ENCODE measurements at regions not wholly inside any gene's neighbourhood (a gene's known extent, or its start where the extent isn't known, plus 50 kb on each side); places are given as distances from the start of the nearest gene placed in this dataset.

GRCh38 chr12:94815958-94816357 is 165.6 kb upstream of the TMCC3 start:
- no peak for DNase-seq (ENCODE audit: low spot score)

GRCh38 chr12:94815450-94815849 is 165.1 kb upstream of the TMCC3 start:
- DNase-seq (ENCODE audit: low spot score), result no peak

- DNase-seq (ENCODE audit: low spot score), result no peak
Observed at GRCh38 chr12:94813314-94813713, 163.0 kb upstream of the TMCC3 start.

DNA sequence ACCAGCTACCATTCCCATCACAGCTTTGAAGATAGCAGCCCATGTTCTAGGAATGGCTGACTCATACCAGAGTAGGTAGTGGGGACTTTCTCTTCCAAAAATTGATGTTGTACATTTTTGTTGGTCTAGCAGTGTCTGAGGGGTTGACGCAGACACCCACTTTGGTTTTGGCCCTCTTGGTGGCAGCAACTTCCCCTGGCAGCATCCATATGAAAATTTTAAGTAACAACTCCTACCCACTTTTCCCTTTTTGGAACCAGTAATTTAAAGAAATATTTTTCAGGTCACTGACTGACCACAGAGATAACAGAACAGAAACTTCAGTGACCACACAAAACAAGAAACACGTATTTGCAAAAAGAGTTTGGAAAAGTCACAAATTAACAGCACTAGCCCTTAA is 162.0 kb upstream of the TMCC3 start:
- DNase-seq (ENCODE audit: low spot score), result no peak

DNA sequence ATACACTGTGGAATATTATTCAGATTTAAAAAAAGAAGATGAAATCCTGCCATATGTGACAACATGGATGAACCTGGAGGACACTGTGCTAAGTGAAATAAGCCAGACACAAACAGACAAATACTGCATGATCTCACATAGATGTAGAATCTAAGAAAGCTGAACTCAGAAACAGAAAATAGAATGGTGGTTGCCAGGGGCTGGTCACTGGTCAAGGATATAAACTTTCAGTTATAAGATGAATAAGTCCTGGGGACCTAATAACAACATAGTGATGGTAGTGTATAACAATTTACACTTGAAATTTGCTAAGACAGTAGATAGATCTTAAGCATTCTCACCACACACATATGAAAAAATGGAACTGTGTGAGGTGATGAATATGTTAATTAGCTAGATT is 161.3 kb upstream of the TMCC3 start:
- DNase-seq (ENCODE audit: low spot score), result no peak

DNA sequence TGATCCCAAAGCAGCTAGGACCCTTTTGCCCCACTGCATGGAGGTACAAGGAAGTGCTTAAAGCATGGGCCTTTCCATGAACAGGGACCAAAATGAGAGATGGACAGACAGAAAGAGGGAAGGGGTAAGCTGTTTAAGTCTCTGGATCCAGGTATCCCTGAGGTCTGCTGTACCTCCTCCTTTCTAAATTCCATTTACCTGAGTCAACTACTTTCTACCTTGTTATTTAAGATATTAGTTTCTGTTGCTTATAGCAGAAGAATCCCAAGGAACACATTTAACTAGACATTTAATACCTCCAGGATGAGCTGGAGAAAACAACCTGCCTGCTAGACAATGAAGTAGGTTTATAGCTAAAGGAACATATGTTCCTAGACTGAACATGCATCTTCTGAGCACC is 157.6 kb upstream of the TMCC3 start:
- DNase-seq (ENCODE audit: low spot score), result no peak

DNA sequence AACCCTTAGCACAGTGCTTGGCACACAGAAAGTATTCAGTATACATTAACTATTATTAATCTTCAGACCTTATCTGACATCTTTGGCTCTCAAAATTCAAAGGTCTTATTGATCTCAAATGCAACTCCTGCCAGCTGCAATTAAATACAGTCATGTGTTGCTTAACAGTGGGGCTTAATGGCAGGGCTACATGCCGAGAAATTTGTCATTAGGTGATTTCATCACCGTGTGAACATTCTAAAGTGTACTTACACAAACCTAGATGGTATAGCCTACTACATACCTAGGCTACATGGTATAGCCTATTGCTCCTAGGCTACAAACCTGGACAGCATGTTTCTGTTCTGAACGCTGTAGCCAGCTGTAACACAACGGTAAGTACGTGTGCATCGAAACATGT is 156.3 kb upstream of the TMCC3 start:
- no peak for DNase-seq (ENCODE audit: low spot score)

DNA sequence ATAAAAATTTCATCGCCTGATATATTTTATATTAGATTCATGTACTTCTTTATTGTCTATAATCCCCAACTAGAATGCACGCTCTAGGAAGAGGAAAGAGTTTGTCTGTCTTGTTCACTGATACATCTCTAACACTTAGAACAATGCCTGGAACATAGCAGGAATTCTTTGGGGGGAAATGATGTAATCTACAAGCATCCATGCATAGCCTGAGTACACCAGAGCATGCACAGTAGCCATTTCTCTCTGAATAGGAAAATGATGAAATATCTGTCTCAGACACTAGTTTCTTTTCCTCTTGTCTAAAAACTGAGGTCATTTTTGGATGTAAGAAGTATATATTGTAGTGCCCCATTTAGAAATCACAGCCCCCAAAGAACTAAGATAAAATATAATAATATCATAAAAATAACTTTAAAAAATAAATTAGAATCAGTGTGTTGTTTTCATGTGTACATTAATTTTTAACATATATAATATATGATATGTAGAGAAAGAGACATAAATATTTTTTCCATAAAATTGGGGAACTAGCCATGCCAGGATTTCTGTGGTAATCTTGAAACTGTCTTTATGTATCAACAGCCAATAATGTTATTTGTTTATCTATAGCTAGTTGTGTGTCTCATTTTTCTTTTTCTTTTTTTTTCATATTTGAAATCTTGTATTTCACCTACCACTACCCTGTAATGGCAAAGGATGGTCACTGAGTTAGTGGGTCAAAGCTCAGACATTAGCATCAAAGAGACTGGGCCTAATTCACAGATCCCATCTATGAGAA is 155.6 kb upstream of the TMCC3 start:
- DNase-seq (ENCODE audit: low spot score), result no peak

DNA sequence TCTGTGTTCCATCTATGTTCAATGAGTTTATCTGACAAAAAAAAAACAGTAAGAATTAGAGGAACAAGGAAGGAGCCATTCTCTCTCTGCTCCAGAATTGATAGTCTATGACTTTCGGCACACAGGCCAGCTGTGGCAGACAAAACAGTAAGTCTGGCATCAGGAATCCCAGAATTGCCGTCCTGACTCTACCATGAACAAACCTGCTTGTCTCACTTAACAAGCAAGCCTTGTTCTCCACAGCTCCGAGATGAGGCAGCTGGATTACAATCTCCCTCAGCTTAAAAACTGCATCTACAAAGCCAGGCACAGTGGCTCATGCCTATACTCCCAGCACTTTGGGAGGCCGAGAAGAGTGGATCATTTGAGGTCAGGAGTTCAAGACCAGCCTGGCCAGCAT is 153.6 kb upstream of the TMCC3 start:
- no peak for DNase-seq (ENCODE audit: low spot score)

- DNase-seq (ENCODE audit: low spot score), result no peak
Observed at GRCh38 chr12:94802796-94803195, 152.4 kb upstream of the TMCC3 start.

GRCh38 chr12:94801745-94802144 is 151.4 kb upstream of the TMCC3 start:
- no peak for DNase-seq (ENCODE audit: low spot score)

DNA sequence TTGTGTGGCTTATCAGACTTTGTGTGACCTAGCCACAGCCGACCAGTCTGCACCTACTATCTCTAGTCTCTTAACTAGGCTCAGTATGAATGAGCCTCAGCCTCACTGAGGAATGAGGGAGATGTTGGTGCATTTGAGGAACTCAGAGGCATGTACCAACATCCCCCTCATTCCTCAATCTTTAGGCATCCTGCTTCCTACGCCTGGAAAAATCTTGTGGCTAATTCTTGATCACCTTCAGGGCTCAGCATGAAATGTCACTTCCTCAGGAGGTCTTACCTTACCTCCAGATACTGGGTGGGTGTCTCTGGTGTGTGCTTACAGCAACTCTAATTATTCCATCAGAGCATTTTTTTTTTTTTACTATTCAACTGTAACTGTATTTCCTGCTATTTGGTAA is 148.8 kb upstream of the TMCC3 start:
- DNase-seq (ENCODE audit: low spot score), result no peak

DNA sequence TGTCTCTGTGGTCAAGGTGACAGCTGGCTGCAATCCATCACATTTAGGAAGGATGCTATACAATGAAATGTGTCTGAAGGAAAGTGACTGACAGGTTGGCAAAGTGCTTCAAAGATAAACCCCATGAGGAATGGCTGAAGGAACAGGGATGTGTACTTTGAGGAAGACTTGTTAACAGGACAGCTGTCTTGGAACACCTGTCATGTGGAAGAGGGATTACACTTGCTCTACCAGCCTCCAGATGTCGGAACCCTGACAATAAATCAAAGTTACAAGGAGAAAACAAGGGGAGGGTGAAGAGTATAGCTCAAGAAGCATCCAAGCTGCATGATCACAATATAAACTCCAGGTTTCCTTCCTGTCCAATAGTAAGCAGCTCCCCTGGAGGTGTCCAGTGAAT is 147.8 kb upstream of the TMCC3 start:
- DNase-seq (ENCODE audit: low spot score), result no peak

- no peak for DNase-seq (ENCODE audit: low spot score)
Observed at GRCh38 chr12:94795520-94795919, 145.2 kb upstream of the TMCC3 start.

DNA sequence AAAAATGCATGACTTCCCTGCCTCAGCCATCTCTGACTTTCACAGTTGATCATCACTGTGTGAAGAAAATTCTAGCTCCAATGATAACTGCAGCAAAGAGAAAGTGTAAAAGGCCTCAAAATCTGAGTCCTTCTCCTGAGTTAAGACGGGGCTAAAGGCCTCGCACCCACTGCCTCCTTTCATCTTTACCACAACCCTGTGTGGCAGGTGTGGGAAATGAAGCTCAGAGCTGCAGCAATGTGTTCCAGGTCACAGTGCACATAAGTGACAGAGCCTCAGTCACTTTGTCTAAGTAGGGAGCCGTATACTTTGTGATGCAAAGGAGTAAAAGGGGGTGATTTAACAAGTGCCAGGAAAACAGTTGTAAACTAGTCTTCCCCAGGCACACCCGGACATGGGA is 144.7 kb upstream of the TMCC3 start:
- no peak for DNase-seq (ENCODE audit: low spot score)

GRCh38 chr12:94793191-94793595 is 142.8 kb upstream of the TMCC3 start:
- DNase-seq (ENCODE audit: low spot score), result no peak

DNA sequence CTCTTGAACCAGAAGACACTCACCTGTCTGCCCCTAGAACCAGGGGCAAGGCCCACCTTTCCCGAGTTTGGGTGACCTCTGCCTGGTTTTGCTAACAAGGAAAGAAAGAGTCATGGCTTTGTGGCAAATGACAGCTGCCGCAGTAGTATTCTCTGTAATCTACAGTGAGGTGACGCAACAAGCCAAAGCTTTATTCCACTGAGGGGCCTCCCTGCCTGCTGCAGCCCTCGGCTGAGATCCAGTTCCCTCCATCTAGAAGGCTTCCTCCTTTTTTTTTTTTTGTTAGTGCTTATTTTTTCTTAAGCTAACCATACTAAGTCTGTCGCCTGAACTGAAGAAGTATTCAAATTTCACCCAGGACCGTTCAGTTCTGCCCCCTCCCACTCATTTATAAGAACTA is 142.3 kb upstream of the TMCC3 start:
- no peak for DNase-seq (ENCODE audit: low spot score)

DNA sequence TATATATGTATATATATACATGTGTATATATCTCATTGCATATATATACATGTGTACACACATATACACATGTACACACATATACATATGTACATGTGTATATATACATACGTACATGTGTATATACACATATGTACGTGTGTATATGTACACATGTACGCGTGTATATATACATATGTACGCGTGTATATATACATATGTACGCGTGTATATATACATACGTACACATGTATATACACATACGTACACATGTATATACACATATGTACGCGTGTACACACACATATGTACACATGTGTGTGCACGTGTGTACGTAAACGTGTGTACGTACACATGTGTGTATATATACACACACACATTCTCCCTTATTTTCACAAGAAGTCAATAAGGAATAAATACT is 141.6 kb upstream of the TMCC3 start:
- DNase-seq (ENCODE audit: low spot score), result no peak

GRCh38 chr12:94790825-94791224 is 140.5 kb upstream of the TMCC3 start:
- DNase-seq (ENCODE audit: low spot score), result no peak

GRCh38 chr12:94790370-94790769 is 140.0 kb upstream of the TMCC3 start:
- no peak for DNase-seq (ENCODE audit: low spot score)

- no peak for DNase-seq (ENCODE audit: low spot score)
Observed at GRCh38 chr12:94789510-94790225, 139.3 kb upstream of the TMCC3 start.

- DNase-seq (ENCODE audit: low spot score), result no peak
Observed at GRCh38 chr12:94788298-94788697, 137.9 kb upstream of the TMCC3 start.

GRCh38 chr12:94786906-94787305 is 136.5 kb upstream of the TMCC3 start:
- no peak for DNase-seq (ENCODE audit: low spot score)

DNA sequence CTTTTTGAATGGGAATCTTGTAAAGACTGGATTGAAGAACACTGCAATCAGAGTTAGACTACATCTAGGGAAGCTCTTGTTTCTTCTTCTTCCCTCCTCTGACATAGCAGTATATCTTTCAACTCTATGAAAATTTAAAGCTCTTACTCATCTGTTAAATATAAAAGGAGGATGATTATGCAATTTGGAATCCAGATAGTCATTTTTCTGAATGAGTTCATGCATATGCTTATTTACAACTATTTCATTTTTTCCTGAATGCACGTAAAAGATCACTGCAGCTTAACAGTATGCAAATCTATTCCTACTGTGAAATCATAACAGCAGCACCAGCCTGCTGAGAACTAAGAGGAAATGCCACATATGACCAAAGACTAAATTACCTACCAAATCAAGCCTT is 133.5 kb upstream of the TMCC3 start:
- DNase-seq (ENCODE audit: low spot score), result no peak

Measured in activated CD4-positive, alpha-beta T cell treated with anti-CD3 and anti-CD28 coated beads, Interleukin-2, Interleukin-4, amounts not matched to agents 100 ng/mL and 50 ng/mL, durations not matched to agents 16 hours and 8 hours (primary cell).